AG04449 (cell line): ENCODE measurements at regions not wholly inside any gene's neighbourhood (a gene's known extent, or its start where the extent isn't known, plus 50 kb on each side); places are given as distances from the start of the nearest gene placed in this dataset.
"Not testable (repeated sequence)": the region's sequence is repeated elsewhere in the genome, so short reads cannot be mapped to it uniquely, and the experiment has no call there.

Experiments used
- CTCF ChIA-PET: fragments of 350-600 bp; formaldehyde crosslinking; extraction: SDS; loops from one replicate; lab custom pipeline; 2021; ENCODE audit warnings: antibody characterized with exemption; lab: Yijun Ruan, JAX
- POLR2A ChIA-PET: fragments of 400-600, 350-600 bp; formaldehyde crosslinking; extraction: SDS; loops from one replicate; lab custom pipeline; 2020; ENCODE audit warnings: antibody characterized with exemption, inconsistent platforms; lab: Yijun Ruan, JAX
- DNase-seq: peaks from one replicate; pipeline ENCODE4 v3.0.0-alpha.2; 2010; ENCODE audit warnings: low read depth, low spot score
- H3K4me3 ChIP-seq: 2 replicates; pipeline ENCODE4 v1.5.1; 2011; ENCODE audit warnings: low read depth, mild to moderate bottlenecking, control low read depth, low read length
- TF ChIP-seq, protein P1 (sequence below): IDR thresholded peaks from one replicate; pipeline ENCODE4 v1.5.1; 2011; ENCODE audit warnings: mild to moderate bottlenecking, moderate library complexity, low read length, control low read depth, inconsistent platforms; ENCODE audit not compliant: insufficient read depth; ENCODE audit errors: missing control alignments

DNA sequence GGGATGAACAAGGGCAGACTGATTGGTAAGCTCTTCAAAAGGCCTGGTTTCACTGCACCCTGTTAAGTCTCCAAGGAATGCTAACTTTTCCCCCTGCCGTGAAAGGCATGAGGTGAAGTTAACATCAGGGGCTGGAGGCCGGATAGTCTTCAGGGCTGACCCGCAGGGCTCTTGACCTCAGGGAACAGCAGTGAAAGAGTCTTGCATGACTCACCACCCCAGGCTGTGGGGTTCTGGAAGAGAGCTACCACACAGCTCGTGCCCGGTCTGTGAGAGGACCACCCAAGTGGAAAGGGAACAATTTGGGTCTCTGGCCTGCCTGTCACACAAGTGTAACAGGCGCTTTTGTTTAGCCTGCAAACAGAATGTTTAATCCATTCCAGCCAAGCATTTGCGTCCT, 504.9 kb downstream of the EDEM1 start:
- CTCF ChIA-PET, result no interaction called here
- no peak overlapping the region for H3K4me3 ChIP-seq
- no peak for DNase-seq
- POLR2A ChIA-PET, result no interaction called here
- TF ChIP-seq, protein P1, sequence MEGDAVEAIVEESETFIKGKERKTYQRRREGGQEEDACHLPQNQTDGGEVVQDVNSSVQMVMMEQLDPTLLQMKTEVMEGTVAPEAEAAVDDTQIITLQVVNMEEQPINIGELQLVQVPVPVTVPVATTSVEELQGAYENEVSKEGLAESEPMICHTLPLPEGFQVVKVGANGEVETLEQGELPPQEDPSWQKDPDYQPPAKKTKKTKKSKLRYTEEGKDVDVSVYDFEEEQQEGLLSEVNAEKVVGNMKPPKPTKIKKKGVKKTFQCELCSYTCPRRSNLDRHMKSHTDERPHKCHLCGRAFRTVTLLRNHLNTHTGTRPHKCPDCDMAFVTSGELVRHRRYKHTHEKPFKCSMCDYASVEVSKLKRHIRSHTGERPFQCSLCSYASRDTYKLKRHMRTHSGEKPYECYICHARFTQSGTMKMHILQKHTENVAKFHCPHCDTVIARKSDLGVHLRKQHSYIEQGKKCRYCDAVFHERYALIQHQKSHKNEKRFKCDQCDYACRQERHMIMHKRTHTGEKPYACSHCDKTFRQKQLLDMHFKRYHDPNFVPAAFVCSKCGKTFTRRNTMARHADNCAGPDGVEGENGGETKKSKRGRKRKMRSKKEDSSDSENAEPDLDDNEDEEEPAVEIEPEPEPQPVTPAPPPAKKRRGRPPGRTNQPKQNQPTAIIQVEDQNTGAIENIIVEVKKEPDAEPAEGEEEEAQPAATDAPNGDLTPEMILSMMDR, result no peak

DNA sequence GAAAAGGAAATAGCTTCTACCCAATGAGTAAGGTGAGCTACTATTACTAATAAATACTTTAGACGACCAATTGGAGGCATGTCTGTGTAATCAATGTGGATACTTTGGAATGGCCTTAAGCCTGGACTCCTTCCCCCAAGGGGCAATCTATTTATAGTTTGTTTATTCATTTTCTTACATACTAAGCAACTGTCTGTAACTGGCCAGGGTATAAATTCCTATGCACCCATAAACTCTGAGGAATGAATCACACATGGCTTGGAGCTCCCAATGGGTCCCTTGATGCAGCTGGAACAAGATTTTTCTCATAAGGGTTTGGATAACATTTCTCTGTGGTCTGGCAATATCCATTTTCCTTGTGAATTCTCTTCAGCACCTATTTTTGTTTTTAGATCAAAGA, 506.8 kb downstream of the EDEM1 start:
- H3K4me3 ChIP-seq, result no peak overlapping the region
- ChIA-PET CTCF (no interaction called here), POLR2A (no interaction called here)
- no peak for DNase-seq
- TF ChIP-seq, protein P1, result no peak

DNA sequence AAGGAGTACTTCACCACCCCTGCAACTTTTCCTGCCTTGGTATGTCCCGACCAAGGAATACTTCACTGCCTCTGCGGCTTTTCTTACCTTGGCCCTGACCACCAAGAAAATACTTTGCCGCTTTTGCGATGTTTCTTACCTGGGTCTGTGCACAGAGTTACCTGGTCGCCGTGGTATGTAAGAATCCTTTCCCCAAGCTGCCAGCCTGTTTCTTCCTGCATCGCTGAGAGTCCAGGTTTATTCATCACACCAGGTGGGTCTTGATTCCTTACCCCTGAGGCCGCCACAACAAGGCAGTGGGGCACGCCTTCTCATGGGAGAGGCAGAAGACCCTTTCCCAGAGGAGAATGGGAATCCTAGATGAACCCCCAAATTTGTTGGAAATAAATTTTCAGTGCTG, 511.3 kb downstream of the EDEM1 start:
- no peak for DNase-seq
- H3K4me3 ChIP-seq, result no peak overlapping the region
- ChIA-PET POLR2A (no interaction called here), CTCF (no interaction called here)
- TF ChIP-seq, protein P1, result no peak

DNA sequence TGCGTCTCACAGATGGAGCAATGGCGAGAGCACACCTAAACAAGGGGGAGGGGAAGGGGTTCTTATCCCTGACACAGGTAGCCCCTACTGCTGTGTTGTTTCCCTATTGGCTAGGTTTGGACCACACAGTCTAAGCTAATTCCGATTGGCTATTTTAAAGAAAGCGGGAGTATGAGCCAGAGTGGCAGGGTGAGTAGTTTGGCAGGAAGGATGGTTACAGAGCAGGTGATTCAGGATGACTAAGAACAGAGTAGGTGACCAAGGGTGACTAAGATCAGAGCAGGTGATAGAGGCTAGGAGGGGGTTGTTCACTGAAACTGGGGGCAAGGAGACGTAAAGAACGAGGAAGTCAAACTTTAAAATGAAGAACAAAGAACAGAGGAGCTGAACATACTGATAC, 511.8 kb downstream of the EDEM1 start:
- no peak for DNase-seq
- TF ChIP-seq, protein P1, result no peak
- CTCF ChIA-PET, result no interaction called here
- POLR2A ChIA-PET, result no interaction called here
- no peak overlapping the region for H3K4me3 ChIP-seq

DNA sequence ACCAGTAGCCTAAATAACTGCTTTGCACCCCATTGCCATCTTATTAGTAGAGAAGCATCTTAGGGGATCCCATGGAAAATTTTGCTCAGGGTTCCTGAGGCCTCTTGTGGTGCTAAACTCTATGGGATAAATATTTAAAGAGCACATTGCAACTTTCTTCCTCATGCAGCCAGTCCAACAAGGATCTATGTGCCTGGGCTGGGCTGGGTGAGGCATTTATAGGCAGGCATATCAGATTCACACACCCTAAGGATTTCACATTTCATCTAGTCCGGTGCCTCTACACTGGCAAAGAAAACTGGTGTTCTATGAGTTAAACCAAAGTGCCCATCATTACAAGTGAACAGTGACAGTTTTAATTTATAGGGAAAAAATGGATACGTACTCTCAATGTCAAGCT, 512.3 kb downstream of the EDEM1 start:
- no peak overlapping the region for H3K4me3 ChIP-seq
- TF ChIP-seq, protein P1, result no peak
- ChIA-PET POLR2A (no interaction called here), CTCF (no interaction called here)
- no peak for DNase-seq

DNA sequence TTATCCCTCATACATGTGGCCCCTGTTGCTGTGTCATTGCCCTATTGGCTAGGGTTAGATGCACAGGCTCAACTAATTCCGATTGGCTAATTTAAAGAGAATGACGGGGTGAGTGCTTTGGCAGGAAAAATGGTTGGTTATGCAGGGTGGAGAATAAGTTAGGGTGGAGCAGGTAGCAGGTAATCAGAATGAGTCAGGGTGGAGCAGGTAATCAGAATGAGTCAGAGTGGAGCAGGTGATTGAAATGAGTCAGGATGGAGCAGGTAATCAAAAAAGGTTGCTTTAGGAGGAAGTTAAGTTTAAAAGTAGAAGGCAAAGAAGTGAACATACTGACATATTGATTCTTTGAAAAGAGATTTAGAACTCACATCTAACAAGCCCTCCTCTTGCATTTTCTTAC, 513.5 kb downstream of the EDEM1 start:
- H3K4me3 ChIP-seq, DNase-seq, POLR2A ChIA-PET, CTCF ChIA-PET: not testable (repeated sequence)

DNA sequence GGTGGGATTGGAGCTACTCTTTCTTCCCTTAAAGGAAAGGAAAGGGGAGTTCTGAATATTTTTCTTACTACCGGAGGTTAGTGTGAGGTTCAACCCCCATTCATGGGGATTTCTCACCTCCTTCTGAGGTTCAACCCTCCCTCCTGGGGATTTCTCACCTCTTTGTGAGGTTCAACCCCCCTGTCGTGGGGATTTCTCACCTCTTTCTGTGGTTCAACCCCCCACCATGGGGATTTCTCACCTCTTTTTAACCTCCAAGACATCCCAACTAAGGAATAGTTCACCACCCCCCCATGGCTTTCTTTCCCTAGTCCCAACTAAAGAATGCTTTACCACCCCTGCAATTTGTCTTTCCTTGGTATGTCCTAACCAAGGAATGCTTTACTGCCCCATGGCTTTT, 520.3 kb downstream of the EDEM1 start:
- TF ChIP-seq, protein P1, result no peak
- no peak overlapping the region for H3K4me3 ChIP-seq
- POLR2A ChIA-PET, result no interaction called here
- CTCF ChIA-PET, result no interaction called here
- no peak for DNase-seq
